Esophagus muscularis mucosa (tissue), 3 donors: ENCODE measurements at regions not wholly inside any gene's neighbourhood (a gene's known extent, or its start where the extent isn't known, plus 50 kb on each side); places are given as distances from the start of the nearest gene placed in this dataset.

Experiments used
- CTCF ChIP-seq, 3 experiments: fragments of 200-600 bp in 2 of 3; fragments of 450-650 bp in 1 of 3; sonication (generic) in 2 of 3; IDR thresholded peaks; one replicate each; pipeline ENCODE4 v1.5.1; 2017 to 2019; ENCODE audit warnings: antibody characterized with exemption in 3 of 3, mild to moderate bottlenecking in 2 of 3, moderate library complexity in 1 of 3
- POLR2A ChIP-seq: fragments of 450-650 bp; IDR thresholded peaks from one replicate; pipeline ENCODE4 v1.6.1; 2017; ENCODE audit warnings: antibody characterized with exemption, moderate library complexity, mild to moderate bottlenecking, low read depth

GRCh38 chr1:98184856-98185255 lies 264.0 kb upstream of the DPYD start:
- no peak for TF ChIP-seq POLR2A
- no peak for TF ChIP-seq CTCF (IDR thresholded peaks at IDR 0.05)
